HG02798 (cell line): ENCODE measurements at regions not wholly inside any gene's neighbourhood (a gene's known extent, or its start where the extent isn't known, plus 50 kb on each side); places are given as distances from the start of the nearest gene placed in this dataset.
"Not testable (repeated sequence)": the region's sequence is repeated elsewhere in the genome, so short reads cannot be mapped to it uniquely, and the experiment has no call there.

ENCODE experiments used
- ATAC-seq: cut with Tn5 transposase; IDR thresholded peaks from one replicate; pipeline ENCODE4 v1.9.1; 2021; ENCODE audit warnings: mild to moderate bottlenecking; ENCODE audit not compliant: unreplicated experiment, poor library complexity

DNA sequence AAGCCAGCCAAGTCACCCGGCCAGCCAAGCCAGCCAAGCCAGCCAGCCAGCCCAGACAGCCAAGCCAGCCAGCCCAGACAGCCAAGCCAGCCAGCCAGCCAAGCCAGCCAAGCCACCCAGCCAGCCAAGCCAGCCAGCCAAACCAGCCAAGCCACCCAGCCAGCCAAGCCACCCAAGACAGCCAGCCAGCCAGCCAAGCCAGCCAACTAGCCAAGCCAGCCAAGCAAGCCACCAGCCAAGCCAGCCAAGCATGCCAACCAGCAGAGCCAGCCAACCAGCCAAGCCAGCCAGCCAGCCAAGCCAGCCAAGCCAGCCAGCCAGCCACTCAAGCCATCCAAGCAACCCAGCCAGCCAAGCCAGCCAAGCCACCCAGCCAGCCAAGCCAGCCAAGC is 323.1 kb upstream of the PLGLB2 start:
- ATAC-seq: not testable (repeated sequence)

DNA sequence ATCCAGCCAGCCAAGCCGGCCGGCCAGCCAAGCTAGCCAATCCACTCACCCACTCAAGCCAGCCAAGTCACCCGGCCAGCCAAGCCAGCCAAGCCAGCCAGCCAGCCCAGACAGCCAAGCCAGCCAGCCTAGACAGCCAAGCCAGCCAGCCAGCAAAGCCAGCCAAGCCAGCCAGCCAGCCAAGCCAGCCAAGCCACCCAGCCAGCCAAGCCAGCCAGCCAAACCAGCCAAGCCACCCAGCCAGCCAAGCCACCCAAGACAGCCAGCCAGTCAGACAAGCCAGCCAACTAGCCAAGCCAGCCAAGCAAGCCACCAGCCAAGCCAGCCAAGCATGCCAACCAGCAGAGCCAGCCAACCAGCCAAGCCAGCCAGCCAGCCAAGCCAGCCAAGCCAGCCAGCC is 322.7 kb upstream of the PLGLB2 start:
- not testable (repeated sequence) for ATAC-seq

DNA sequence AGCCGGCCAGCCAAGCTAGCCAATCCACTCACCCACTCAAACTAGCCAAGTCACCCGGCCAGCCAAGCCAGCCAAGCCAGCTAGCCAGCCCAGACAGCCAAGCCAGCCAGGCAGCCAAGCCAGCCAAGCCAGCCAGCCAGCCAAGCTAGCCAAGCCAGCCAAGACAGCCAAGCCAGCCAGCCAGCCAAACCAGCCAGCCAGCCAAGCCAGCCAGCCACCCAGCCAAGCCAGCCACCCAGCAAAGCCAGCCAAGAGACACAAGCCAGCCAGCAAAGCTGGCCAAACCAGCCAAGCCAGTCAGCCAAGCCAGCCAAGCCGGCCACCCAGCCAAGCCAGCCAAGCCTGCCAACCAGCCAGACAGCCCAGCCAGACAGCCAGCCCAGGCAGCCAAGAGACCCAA is 322.2 kb upstream of the PLGLB2 start:
- not testable (repeated sequence) for ATAC-seq

- ATAC-seq: not testable (repeated sequence)
Observed at GRCh38 chr2:87428452-87429130, 319.3 kb upstream of the PLGLB2 start.

GRCh38 chr2:87429206-87429930 is 318.5 kb upstream of the PLGLB2 start:
- ATAC-seq: not testable (repeated sequence)

GRCh38 chr2:87429931-87430275 is 318.0 kb upstream of the PLGLB2 start:
- ATAC-seq: not testable (repeated sequence)

DNA sequence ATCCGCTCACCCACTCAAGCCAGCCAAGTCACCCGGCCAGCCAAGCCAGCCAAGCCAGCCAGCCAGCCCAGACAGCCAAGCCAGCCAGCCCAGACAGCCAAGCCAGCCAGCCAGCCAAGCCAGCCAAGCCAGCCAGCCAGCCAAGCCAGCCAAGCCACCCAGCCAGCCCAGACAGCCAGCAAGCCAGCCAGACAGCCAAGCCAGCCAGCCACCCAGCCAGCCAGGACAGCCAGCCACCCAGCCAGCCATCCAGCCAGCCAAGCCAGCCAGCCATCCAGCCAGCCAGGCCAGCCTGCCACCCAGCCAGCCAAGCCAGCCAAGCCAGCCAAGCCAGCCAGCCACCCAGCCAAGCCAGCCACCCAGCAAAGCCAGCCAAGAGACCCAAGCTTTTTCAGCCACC is 316.8 kb upstream of the PLGLB2 start:
- not testable (repeated sequence) for ATAC-seq

- not testable (repeated sequence) for ATAC-seq
Observed at GRCh38 chr2:87432711-87433453, 315.0 kb upstream of the PLGLB2 start.

DNA sequence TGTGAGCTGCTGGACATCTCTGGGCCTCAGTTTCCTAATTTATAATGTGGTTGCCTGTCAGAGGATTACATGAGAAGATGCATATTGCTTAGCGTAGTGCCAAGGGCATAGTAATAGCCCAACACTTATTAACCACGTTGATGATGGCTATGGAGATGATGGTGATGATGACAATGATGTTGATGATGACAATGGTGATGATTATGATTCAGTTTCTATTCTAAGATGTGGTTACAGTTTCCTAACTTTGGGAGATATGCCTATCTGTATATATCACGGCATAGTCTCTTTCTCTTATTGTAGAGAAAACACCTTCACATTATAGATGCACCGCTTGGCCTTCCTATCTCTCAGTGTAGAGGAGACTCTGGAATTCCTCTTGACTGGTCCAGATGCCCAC is 311.9 kb upstream of the PLGLB2 start:
- ATAC-seq: not testable (repeated sequence)

- ATAC-seq: not testable (repeated sequence)
Observed at GRCh38 chr2:87437701-87438260, 310.1 kb upstream of the PLGLB2 start.

- not testable (repeated sequence) for ATAC-seq
Observed at GRCh38 chr2:87438780-87439454, 309.0 kb upstream of the PLGLB2 start.

DNA sequence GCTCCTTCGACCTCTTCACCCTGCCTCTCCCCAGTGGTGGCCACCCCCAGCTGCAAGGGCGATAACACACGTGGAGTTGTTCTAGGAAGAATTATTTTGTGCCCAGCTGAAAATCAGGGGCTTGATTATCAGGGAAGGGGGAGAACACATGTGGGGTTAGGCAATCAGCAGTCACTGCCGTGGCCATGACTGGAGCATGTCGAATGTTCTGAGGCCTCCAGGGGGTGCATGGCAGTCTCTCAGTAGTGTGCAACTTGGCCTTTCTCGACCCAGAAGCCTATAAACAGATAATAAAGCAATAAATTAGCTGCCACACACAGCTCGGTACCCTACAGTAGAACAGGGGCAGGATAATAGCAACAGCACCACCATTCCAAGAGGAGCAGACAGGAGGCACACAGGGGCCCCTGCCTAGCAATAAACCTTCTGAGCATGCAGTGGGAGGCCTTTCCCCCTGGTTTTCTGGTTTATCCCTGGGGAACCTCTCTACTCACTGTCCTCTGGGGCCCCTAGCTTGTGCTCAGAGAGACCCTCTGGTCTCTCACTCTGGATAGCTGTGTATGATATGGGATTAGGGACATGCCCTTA is 308.2 kb upstream of the PLGLB2 start:
- ATAC-seq: not testable (repeated sequence)

GRCh38 chr2:87440650-87441049 is 307.2 kb upstream of the PLGLB2 start:
- not testable (repeated sequence) for ATAC-seq

DNA sequence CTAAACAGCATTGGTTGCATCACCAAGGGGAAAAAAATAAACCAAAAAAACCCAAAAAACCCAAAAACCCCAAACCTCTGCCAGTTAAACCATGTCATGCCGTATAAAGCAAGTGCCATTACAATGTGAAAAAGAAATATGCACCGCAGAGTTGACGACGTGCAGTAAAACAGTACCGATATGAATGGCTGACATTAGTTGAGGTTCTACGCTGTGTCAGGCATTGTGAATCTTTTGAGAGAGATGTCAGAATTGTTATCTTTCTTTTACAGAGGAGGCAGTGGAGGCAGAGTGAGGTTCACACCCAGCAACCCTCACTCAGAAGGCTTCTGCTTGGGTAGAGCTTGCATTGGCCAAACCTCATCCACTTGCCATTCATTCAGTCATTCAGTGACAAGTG is 306.5 kb upstream of the PLGLB2 start:
- not testable (repeated sequence) for ATAC-seq

DNA sequence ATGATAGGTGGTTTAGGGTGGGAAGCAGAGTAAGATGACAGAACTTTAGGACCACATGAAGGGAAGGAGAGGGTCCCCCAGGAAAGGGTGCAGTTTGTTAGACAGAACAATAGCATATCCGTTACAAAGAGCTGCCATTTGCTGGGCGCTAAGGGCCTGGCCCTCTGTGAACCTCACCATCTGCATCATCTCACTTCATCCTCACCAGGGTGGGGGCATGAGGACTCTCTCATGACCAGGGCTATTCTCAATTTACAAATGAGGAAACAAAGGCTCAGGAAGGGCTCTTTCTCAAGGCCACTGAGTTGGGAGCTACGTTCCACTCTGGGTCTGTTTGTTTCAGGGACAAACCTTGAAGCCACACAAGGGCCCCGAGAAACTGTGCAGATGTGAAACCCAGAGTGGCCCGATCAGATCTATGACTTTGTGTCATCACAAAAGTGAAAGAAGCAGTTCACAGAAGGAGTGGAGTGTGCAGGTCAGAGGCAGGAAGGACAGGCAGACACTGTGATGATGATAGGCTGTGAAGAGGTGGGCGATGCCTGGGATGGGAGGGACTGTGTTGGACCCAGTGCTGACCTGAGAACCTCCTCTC is 304.8 kb upstream of the PLGLB2 start:
- peak; percentile 96 for ATAC-seq

DNA sequence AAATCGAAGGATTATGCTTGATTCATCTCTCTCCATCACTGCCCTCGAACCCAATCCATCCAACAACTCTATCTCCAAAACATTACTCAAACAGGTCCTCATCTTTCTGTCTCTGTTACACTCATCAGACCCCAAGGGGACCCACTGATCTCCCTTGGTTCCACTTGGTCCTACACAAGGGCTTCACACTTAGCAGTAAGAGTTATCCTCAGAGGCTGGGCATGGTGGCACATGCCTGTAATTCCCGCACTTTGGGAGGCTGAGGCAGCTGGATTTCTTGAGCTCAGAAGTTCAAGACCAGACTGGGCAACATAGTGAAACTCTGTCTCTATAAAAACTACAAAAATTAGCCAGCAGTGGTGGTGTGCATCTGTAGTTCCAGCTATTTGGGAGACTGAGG is 302.9 kb upstream of the PLGLB2 start:
- not testable (repeated sequence) for ATAC-seq

- not testable (repeated sequence) for ATAC-seq
Observed at GRCh38 chr2:87445613-87446312, 302.1 kb upstream of the PLGLB2 start.

DNA sequence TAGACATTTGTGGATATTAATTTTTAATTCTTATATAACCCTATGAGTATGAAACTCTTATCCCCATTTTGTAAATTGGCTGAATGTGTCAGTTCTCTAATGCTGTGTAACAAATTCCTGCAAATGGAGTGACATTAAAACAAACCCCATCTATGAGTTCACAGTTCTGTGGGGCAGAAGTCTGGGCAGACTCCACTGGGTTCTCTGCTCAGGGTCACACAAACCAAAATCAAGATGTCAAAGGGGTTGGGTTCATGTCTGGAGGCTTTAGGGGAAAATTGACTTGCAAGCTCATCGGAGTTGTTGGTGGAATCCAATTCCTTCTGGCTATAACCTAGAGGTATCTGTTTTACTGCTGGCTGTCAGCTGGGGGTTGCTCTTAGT is 301.6 kb upstream of the PLGLB2 start:
- not testable (repeated sequence) for ATAC-seq

DNA sequence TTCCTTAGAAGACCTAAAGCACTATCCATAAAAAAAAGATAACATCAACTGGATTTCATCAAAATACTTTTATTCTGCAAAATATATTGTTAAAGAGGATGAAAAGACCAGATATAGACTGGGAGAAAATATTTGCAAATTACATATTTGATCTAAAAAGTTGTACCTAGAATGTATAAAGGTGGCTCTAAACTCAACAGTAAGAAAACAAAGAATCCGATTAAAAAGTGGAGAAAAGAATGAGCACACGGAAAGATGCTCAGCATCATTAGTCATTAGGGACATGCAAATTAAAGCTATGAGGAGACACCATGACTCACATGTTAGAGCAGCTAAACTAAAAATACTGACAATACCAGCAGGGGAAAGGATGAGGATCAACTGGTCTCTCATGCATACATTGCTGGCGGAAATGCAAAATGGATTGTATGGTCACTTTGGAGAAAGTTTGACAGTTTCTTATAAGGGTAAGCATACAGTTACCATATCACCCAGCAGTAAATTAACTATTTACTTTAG is 298.4 kb upstream of the PLGLB2 start:
- ATAC-seq: not testable (repeated sequence)
